ENCODE measurements at regions not wholly inside any gene's neighbourhood (a gene's known extent, or its start where the extent isn't known, plus 50 kb on each side); places are given as distances from the start of the nearest gene placed in this dataset.

GRCh38 chr2:7835151-7835550, 846.7 kb upstream of the ID2 start:
- no peak for TF ChIP-seq SIN3A (IDR thresholded peaks at IDR 0.05; ENCODE audit: borderline replicate concordance, insufficient read depth, low read length)
- TF ChIP-seq REST (IDR thresholded peaks at IDR 0.05; ENCODE audit: insufficient read depth in 1 of 2, low read depth in 2 of 2, low read length in 2 of 2): no peak
- no peak for TF ChIP-seq FOXP2 (optimal IDR thresholded peaks at IDR 0.05; ENCODE audit: borderline replicate concordance, extremely low read depth, extremely low read length, insufficient read depth)
- TF ChIP-seq POLR2AphosphoS5 (IDR thresholded peaks at IDR 0.05; ENCODE audit: low read depth, low read length): no peak
- TF ChIP-seq TAF1 (IDR thresholded peaks at IDR 0.05; ENCODE audit: borderline replicate concordance, insufficient read depth, low read length): no peak

GRCh38 chr2:7835693-7836680, 845.9 kb upstream of the ID2 start:
- TF ChIP-seq POLR2AphosphoS5 (IDR thresholded peaks at IDR 0.05; ENCODE audit: low read depth, low read length): no peak

- TF ChIP-seq REST (IDR thresholded peaks at IDR 0.05; ENCODE audit: insufficient read depth in 1 of 2, low read depth in 2 of 2, low read length in 2 of 2) (no peak), SIN3A (IDR thresholded peaks at IDR 0.05; ENCODE audit: borderline replicate concordance, insufficient read depth, low read length) (no peak), POLR2AphosphoS5 (IDR thresholded peaks at IDR 0.05; ENCODE audit: low read depth, low read length) (no peak), FOXP2 (optimal IDR thresholded peaks at IDR 0.05; ENCODE audit: borderline replicate concordance, extremely low read depth, extremely low read length, insufficient read depth) (no peak), TAF1 (IDR thresholded peaks at IDR 0.05; ENCODE audit: borderline replicate concordance, insufficient read depth, low read length) (no peak)
These were observed 844.6 kb upstream of the ID2 start for GRCh38 chr2:7837237-7837760.

GRCh38 chr2:7838669-7839068, 843.2 kb upstream of the ID2 start:
- TF ChIP-seq FOXP2 (optimal IDR thresholded peaks at IDR 0.05; ENCODE audit: borderline replicate concordance, extremely low read depth, extremely low read length, insufficient read depth) (no peak), POLR2AphosphoS5 (IDR thresholded peaks at IDR 0.05; ENCODE audit: low read depth, low read length) (no peak), REST (IDR thresholded peaks at IDR 0.05; ENCODE audit: insufficient read depth in 1 of 2, low read depth in 2 of 2, low read length in 2 of 2) (no peak), SIN3A (IDR thresholded peaks at IDR 0.05; ENCODE audit: borderline replicate concordance, insufficient read depth, low read length) (no peak), TAF1 (IDR thresholded peaks at IDR 0.05; ENCODE audit: borderline replicate concordance, insufficient read depth, low read length) (no peak)

GRCh38 chr2:7840651-7841380, 841.0 kb upstream of the ID2 start:
- TF ChIP-seq SIN3A (IDR thresholded peaks at IDR 0.05; ENCODE audit: borderline replicate concordance, insufficient read depth, low read length) (no peak), REST (IDR thresholded peaks at IDR 0.05; ENCODE audit: insufficient read depth in 1 of 2, low read depth in 2 of 2, low read length in 2 of 2) (no peak), TAF1 (IDR thresholded peaks at IDR 0.05; ENCODE audit: borderline replicate concordance, insufficient read depth, low read length) (no peak), POLR2AphosphoS5 (IDR thresholded peaks at IDR 0.05; ENCODE audit: low read depth, low read length) (no peak), FOXP2 (optimal IDR thresholded peaks at IDR 0.05; ENCODE audit: borderline replicate concordance, extremely low read depth, extremely low read length, insufficient read depth) (no peak)
